ENCODE measurements at regions not wholly inside any gene's neighbourhood (a gene's known extent, or its start where the extent isn't known, plus 50 kb on each side); places are given as distances from the start of the nearest gene placed in this dataset.

DNA sequence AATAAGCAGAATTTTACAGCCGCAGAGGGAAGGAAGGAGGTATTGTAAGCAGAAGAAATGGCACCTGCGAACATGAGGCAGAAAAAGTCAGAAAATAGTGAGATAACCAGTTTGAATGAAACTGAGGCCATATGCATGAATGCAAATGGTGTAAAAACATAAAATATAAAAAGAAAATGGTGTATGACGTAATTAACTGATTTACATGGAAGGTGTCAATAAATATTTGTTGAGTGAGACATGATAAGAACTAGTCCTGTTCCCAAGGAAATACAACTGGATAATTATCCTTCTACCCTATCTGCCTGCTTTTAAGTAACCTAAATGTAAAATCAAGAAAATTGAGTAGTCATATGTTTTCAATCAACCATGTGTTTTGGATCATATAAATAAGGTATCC is 178.1 kb upstream of the TOX3 start:
- Histone ChIP-seq H3K4me3 (no peak overlapping the region), H3K4me1 (no peaks in the 10 kb centered on the region), H3K36me3 (no peaks in the 10 kb centered on the region), H3K9me3 (no peaks in the 10 kb centered on the region), H3K27ac (no peak overlapping the region), H3K27me3 (ENCODE audit: low read depth) (no peaks in the 10 kb centered on the region)
- intact Hi-C loops (cut with DNase I) = no loop called here
- TF ChIP-seq, protein P1, sequence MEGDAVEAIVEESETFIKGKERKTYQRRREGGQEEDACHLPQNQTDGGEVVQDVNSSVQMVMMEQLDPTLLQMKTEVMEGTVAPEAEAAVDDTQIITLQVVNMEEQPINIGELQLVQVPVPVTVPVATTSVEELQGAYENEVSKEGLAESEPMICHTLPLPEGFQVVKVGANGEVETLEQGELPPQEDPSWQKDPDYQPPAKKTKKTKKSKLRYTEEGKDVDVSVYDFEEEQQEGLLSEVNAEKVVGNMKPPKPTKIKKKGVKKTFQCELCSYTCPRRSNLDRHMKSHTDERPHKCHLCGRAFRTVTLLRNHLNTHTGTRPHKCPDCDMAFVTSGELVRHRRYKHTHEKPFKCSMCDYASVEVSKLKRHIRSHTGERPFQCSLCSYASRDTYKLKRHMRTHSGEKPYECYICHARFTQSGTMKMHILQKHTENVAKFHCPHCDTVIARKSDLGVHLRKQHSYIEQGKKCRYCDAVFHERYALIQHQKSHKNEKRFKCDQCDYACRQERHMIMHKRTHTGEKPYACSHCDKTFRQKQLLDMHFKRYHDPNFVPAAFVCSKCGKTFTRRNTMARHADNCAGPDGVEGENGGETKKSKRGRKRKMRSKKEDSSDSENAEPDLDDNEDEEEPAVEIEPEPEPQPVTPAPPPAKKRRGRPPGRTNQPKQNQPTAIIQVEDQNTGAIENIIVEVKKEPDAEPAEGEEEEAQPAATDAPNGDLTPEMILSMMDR (IDR thresholded peaks at IDR 0.05) = no peak
- DNase-seq (no peak), ATAC-seq (no peak)

DNA sequence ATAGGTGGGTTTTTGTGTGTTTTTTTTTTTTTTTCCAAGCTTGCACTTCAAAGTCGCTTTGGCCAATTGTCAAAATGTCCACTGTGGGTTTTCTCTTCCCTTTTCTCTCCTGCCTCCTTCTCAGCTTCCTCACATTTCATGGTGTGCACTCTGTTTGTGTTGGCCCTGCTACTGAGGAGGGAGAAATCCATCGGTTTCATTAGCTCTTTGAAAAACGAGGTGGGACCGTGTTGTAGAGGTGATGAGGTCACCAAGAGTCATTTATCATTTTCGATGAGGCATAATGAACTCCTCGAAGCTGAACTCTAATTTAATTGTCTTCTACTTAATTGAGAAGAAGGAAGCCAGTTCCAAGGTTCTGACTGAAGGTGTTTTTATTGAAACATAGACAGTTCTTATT is 174.4 kb upstream of the TOX3 start:
- H3K4me1 ChIP-seq = no peaks in the 10 kb centered on the region
- no peaks in the 10 kb centered on the region for H3K9me3 ChIP-seq
- no peaks in the 10 kb centered on the region for H3K27me3 ChIP-seq (ENCODE audit: low read depth)
- H3K27ac ChIP-seq = no peak overlapping the region
- ATAC-seq (no peak), DNase-seq (no peak)
- intact Hi-C loops (cut with DNase I) = no loop called here
- H3K4me3 ChIP-seq = no peak overlapping the region
- H3K36me3 ChIP-seq = no peaks in the 10 kb centered on the region
- TF ChIP-seq, protein P1 (IDR thresholded peaks at IDR 0.05) = no peak

DNA sequence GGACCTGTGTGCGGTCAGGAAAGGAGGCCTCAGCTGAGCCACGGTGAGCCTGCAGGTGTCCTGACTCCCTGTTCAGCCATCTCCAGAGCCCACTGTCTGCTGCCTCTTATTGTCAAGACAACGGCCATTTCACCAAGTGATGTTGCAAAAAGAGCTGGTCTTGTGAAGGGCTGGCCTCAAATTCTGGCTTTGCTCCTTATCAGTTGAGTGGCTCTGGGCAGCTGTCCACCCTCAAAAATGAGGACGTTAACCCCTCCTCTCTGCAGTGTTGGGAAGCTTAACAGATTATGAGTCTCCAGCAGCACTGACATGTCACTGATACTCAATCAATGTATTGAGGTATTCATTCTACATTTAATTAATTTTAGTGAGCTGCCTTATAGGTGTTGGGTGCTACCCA is 171.1 kb upstream of the TOX3 start:
- ATAC-seq (no peak), DNase-seq (no peak)
- TF ChIP-seq, protein P1 (IDR thresholded peaks at IDR 0.05) = no peak
- Histone ChIP-seq H3K27me3 (ENCODE audit: low read depth) (no peaks in the 10 kb centered on the region), H3K4me1 (no peaks in the 10 kb centered on the region), H3K36me3 (no peaks in the 10 kb centered on the region), H3K27ac (no peak overlapping the region), H3K4me3 (no peak overlapping the region), H3K9me3 (no peaks in the 10 kb centered on the region)
- intact Hi-C loops (cut with DNase I) = no loop called here

DNA sequence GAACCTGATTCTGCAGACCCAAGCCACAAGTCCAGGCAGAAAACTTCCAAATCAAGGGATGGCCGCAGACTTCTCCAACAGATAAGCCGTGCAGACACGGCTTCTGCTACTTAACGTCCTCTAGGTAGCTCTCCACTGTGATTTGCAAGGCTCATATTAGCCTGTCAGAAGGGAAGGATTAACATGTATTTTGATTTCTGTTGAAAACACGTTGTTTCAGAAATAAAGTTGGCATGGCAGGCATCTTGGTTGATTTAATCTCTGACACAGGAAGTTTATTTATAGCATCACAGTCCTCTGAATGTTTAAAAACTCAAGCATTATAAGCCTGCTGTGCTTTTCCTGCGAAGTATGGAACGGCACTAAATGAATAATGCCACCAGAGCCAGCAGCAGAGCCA is 166.8 kb upstream of the TOX3 start:
- ATAC-seq (no peak), DNase-seq (no peak)
- H3K9me3 ChIP-seq = no peaks in the 10 kb centered on the region
- TF ChIP-seq, protein P1 (IDR thresholded peaks at IDR 0.05) = no peak
- intact Hi-C loops (cut with DNase I) = no loop called here
- H3K4me3 ChIP-seq = no peak overlapping the region
- H3K27ac ChIP-seq = no peak overlapping the region
- H3K4me1 ChIP-seq = no peaks in the 10 kb centered on the region
- H3K27me3 ChIP-seq (ENCODE audit: low read depth) = no peaks in the 10 kb centered on the region
- H3K36me3 ChIP-seq = no peaks in the 10 kb centered on the region

DNA sequence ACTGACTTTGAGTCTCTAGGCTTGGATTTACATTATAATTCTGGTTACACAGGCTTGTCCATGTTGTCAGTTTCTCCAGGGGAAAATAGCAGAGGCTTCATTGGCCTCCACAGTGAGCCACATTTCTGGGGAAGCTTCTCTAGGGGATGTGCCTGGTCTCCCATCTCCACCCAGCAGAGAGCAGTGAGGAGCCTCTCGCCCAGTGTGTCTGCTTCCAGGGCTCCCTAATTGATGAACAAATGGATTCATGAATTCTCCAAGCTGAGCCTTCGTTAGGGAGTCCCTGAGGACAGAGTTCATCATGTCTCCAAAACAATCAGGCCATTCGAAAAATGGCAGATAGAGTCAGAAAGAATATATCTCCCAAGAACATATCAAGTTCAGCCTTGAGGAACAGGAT is 162.4 kb upstream of the TOX3 start:
- DNase-seq = no peak
- Histone ChIP-seq H3K27me3 (ENCODE audit: low read depth) (no peaks in the 10 kb centered on the region), H3K4me1 (no peaks in the 10 kb centered on the region), H3K4me3 (no peak overlapping the region), H3K9me3 (no peaks in the 10 kb centered on the region), H3K27ac (no peak overlapping the region), H3K36me3 (no peaks in the 10 kb centered on the region)
- intact Hi-C loops (cut with DNase I) = no loop called here
- ATAC-seq = no peak
- TF ChIP-seq, protein P1 (IDR thresholded peaks at IDR 0.05) = no peak

DNA sequence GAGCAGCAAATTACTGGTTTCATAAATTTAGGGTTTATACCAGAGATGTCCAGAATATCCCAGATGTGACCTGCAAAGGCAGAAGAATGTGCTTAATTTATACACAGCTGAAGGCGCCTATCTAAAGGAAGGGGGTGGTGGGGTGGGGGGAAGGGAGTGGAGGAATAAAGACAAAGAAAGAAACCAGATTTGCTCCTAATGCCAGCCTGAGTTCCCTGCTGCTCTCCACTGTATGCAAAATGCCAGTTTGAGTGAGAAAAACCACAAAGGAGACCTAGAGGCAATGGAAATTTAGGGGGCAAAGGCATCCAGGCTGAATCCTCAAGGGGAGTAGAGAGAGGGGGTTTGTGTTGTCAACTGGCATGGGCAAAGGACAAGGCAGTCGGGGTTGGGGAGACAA is 161.5 kb upstream of the TOX3 start:
- DNase-seq (no peak), ATAC-seq (no peak)
- H3K27me3 ChIP-seq (ENCODE audit: low read depth) = no peaks in the 10 kb centered on the region
- no peak overlapping the region for H3K27ac ChIP-seq
- H3K9me3 ChIP-seq = no peaks in the 10 kb centered on the region
- no peaks in the 10 kb centered on the region for H3K4me1 ChIP-seq
- TF ChIP-seq, protein P1 (IDR thresholded peaks at IDR 0.05) = no peak
- intact Hi-C loops (cut with DNase I) = no loop called here
- H3K4me3 ChIP-seq = no peak overlapping the region
- H3K36me3 ChIP-seq = no peaks in the 10 kb centered on the region

Measured in lower lobe of right lung (tissue), 2 donors.